Smooth muscle cell (in vitro differentiated cells): ENCODE measurements at regions not wholly inside any gene's neighbourhood (a gene's known extent, or its start where the extent isn't known, plus 50 kb on each side); places are given as distances from the start of the nearest gene placed in this dataset.

Source experiments
- DNase-seq: peaks from one replicate; lab custom pipeline; 2025; ENCODE audit not compliant: unreplicated experiment; lab: John Stamatoyannopoulos, UW
- H2AFZ ChIP-seq: fragments of 200-600 bp; sonication (generic); 2 replicates; pipeline ENCODE4 v1.6.0; 2016; ENCODE audit warnings: antibody characterized with exemption, low read depth, mild to moderate bottlenecking
- H3F3A ChIP-seq: fragments of 200-600 bp; sonication (generic); 2 replicates; pipeline ENCODE4 v1.6.0; 2017; ENCODE audit warnings: antibody characterized with exemption, low read depth
- H3K27ac ChIP-seq: fragments of 200-600 bp; sonication (generic); 2 replicates; pipeline ENCODE4 v1.5.1; 2016; ENCODE audit warnings: low read depth, mild to moderate bottlenecking
- H3K27me3 ChIP-seq: fragments of 200-600 bp; sonication (generic); 2 replicates; pipeline ENCODE4 v1.6.1; 2016; ENCODE audit warnings: low read depth, mild to moderate bottlenecking
- H3K36me3 ChIP-seq: fragments of 200-600 bp; sonication (generic); 2 replicates; pipeline ENCODE4 v1.5.1; 2016; ENCODE audit warnings: low read depth
- H3K4me1 ChIP-seq: fragments of 200-600 bp; sonication (generic); 2 replicates; pipeline ENCODE4 v1.5.1; 2016; ENCODE audit warnings: low read depth
- H3K4me2 ChIP-seq: fragments of 200-600 bp; sonication (generic); 2 replicates; pipeline ENCODE4 v1.6.0; 2016; ENCODE audit warnings: mild to moderate bottlenecking
- H3K4me3 ChIP-seq: fragments of 200-600 bp; sonication (generic); 2 replicates; pipeline ENCODE4 v1.5.1; 2016; ENCODE audit warnings: mild to moderate bottlenecking
- H3K79me2 ChIP-seq: fragments of 200-600 bp; sonication (generic); 2 replicates; pipeline ENCODE4 v1.6.0; 2016; ENCODE audit warnings: low read depth, mild to moderate bottlenecking
- H3K9ac ChIP-seq: fragments of 200-600 bp; sonication (generic); 2 replicates; pipeline ENCODE4 v1.6.0; 2016; ENCODE audit warnings: low read depth
- H3K9me3 ChIP-seq: fragments of 200-600 bp; sonication (generic); replicated peaks from 2 replicates; pipeline ENCODE4 v1.5.1; 2016; ENCODE audit warnings: low read depth
- H4K20me1 ChIP-seq: fragments of 200-600 bp; sonication (generic); 2 replicates; pipeline ENCODE4 v1.6.0; 2016; ENCODE audit warnings: low read depth
- CTCF ChIP-seq: fragments of 200-600 bp; sonication (generic); IDR thresholded peaks from 2 replicates; pipeline ENCODE4 v1.5.1; 2017; ENCODE audit warnings: borderline replicate concordance, mild to moderate bottlenecking, antibody characterized with exemption; ENCODE audit not compliant: insufficient read depth, poor library complexity, severe bottlenecking
- WGBS: methylation state at CpG from one replicate; pipeline ENCODE4 v1.1.7; 2016; ENCODE audit warnings: low lambda C conversion rate; 5-methylcytosine and 5-hydroxymethylcytosine counted together

- TF ChIP-seq CTCF = no peak
- no peaks in the 10 kb centered on the region for H3K79me2 ChIP-seq
- no peaks in the 10 kb centered on the region for H3K4me1 ChIP-seq
- H3F3A ChIP-seq = no peaks in the 10 kb centered on the region
- no peak overlapping the region for H3K4me3 ChIP-seq
- no peaks in the 10 kb centered on the region for H3K27me3 ChIP-seq
- H4K20me1 ChIP-seq = no peaks in the 10 kb centered on the region
- no peak overlapping the region for H2AFZ ChIP-seq
- H3K27ac ChIP-seq = no peak overlapping the region
- no peak for DNase-seq
- H3K9me3 ChIP-seq = no peaks in the 10 kb centered on the region
- WGBS = 97% methylated on average over 1 of the region's 1 CpG
- no peak overlapping the region for H3K9ac ChIP-seq
- H3K4me2 ChIP-seq = no peak overlapping the region
- no peaks in the 10 kb centered on the region for H3K36me3 ChIP-seq
Measured at GRCh38 chr3:175895731-175896130, 1036.6 kb downstream of the NAALADL2 start.

- H3K27ac ChIP-seq = no peak overlapping the region
- no peaks in the 10 kb centered on the region for H4K20me1 ChIP-seq
- H3K4me3 ChIP-seq = no peak overlapping the region
- H3F3A ChIP-seq = no peaks in the 10 kb centered on the region
- H3K27me3 ChIP-seq = no peaks in the 10 kb centered on the region
- 36% methylated on average over 5 of the region's 5 CpGs for WGBS
- H3K9ac ChIP-seq = no peak overlapping the region
- no peaks in the 10 kb centered on the region for H3K9me3 ChIP-seq
- H2AFZ ChIP-seq = no peak overlapping the region
- no peaks in the 10 kb centered on the region for H3K4me1 ChIP-seq
- no peak for DNase-seq
- no peaks in the 10 kb centered on the region for H3K36me3 ChIP-seq
- no peak for TF ChIP-seq CTCF
- no peak overlapping the region for H3K4me2 ChIP-seq
- no peaks in the 10 kb centered on the region for H3K79me2 ChIP-seq
Measured at GRCh38 chr3:175893566-175893965, 1034.4 kb downstream of the NAALADL2 start.

- Histone ChIP-seq H3K36me3 (no peaks in the 10 kb centered on the region), H3K79me2 (no peaks in the 10 kb centered on the region), H4K20me1 (no peaks in the 10 kb centered on the region), H3K4me1 (no peaks in the 10 kb centered on the region), H3K9ac (no peak overlapping the region), H3K27ac (no peak overlapping the region), H3K27me3 (no peaks in the 10 kb centered on the region), H3K4me3 (no peak overlapping the region), H3F3A (no peaks in the 10 kb centered on the region), H2AFZ (no peak overlapping the region), H3K9me3 (no peaks in the 10 kb centered on the region), H3K4me2 (no peak overlapping the region)
- 81% methylated on average over 4 of the region's 4 CpGs for WGBS
- no peak for DNase-seq
- TF ChIP-seq CTCF = no peak
Measured at GRCh38 chr3:175890066-175890465, 1030.9 kb downstream of the NAALADL2 start.

- Histone ChIP-seq H3K4me1 (no peaks in the 10 kb centered on the region), H3K9ac (no peak overlapping the region), H3K79me2 (no peaks in the 10 kb centered on the region), H3K4me2 (no peak overlapping the region), H3K36me3 (no peaks in the 10 kb centered on the region), H3K27ac (no peak overlapping the region), H3F3A (no peaks in the 10 kb centered on the region), H3K9me3 (no peaks in the 10 kb centered on the region), H4K20me1 (no peaks in the 10 kb centered on the region), H2AFZ (no peak overlapping the region), H3K27me3 (no peaks in the 10 kb centered on the region), H3K4me3 (no peak overlapping the region)
- DNase-seq = no peak
- no peak for TF ChIP-seq CTCF
- 88% methylated on average over 10 of the region's 10 CpGs for WGBS
Measured at GRCh38 chr3:175885231-175885766, 1026.2 kb downstream of the NAALADL2 start.
